ENCODE measurements at regions not wholly inside any gene's neighbourhood (a gene's known extent, or its start where the extent isn't known, plus 50 kb on each side); places are given as distances from the start of the nearest gene placed in this dataset.
"Not testable (repeated sequence)": the region's sequence is repeated elsewhere in the genome, so short reads cannot be mapped to it uniquely, and the experiment has no call there.

DNA sequence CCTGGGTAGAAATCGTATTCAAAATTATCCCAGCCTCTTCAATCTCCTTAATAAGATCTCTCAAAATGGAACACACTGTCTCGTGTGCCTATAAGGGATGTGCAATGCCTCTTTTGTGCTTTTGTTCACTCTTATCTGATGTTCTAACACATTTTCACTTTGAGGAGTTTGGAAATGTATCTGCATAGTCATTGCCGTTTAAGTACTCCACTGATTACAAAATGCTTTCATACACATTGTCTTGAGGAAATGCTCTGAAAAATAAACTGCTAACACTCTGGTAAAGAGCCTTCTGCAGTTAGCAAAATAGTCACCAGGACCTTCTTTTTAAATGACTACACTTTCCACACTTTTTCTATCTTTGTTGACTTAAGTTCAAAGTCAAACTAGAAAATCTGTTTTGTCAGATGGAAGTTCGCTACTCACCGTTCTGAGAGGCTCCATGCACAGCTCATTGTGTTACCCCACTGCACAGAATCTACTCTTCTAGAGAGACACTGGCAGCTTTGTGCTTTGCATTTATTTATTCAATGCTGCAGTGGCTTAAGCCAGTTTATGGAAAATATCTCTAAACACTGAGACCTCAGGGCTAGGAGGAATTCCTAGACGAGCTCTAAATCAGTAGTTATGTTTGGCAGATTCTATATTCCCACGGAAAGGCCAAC is 159.0 kb downstream of the CHIC2 start:
- peak overlapping the region; percentile 85 for H3K9ac ChIP-seq (ENCODE audit: low read length)
- no peaks in the 10 kb centered on the region for H3K36me3 ChIP-seq (ENCODE audit: control insufficient read depth, insufficient read depth, low read length, severe bottlenecking)
- peak; percentile 51 for DNase-seq (ENCODE audit: low read depth)
- peak overlapping the region; percentile 78 for H3K4me3 ChIP-seq (ENCODE audit: low read length)
- no peaks in the 10 kb centered on the region for H3K9me3 ChIP-seq (ENCODE audit: control insufficient read depth, low read length)
- no peaks in the 10 kb centered on the region for H3K27me3 ChIP-seq (replicated peaks; ENCODE audit: control insufficient read depth, insufficient read depth, low read length)
- H3K4me1 ChIP-seq (ENCODE audit: control insufficient read depth, insufficient read depth, low read length) = peaks cover 46% of the 10 kb centered on the region

DNA sequence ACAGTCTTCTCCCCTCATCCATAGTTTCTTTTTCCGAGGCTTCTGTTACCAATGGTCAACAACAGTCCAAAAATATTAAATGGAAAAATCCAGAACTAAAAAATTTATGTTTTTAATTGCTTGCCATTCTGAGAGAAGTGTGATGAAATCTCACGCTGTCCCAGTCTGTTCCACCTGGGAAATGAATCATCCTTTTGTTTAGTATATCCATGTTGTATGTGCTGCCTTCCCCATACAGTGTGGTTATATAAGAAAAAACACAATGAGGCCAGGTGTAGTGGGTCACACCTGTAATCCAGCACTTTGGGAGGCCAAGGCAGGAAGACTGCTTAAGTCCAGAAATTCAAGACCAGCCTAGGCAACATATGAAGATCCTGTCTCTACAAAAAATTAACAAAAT is 161.6 kb downstream of the CHIC2 start:
- H3K27me3 ChIP-seq (replicated peaks; ENCODE audit: control insufficient read depth, insufficient read depth, low read length) = no peaks in the 10 kb centered on the region
- no peaks in the 10 kb centered on the region for H3K36me3 ChIP-seq (ENCODE audit: control insufficient read depth, insufficient read depth, low read length, severe bottlenecking)
- no peak overlapping the region for H3K9ac ChIP-seq (ENCODE audit: low read length)
- DNase-seq (ENCODE audit: low read depth) = no peak
- H3K4me1 ChIP-seq (ENCODE audit: control insufficient read depth, insufficient read depth, low read length) = peaks cover 45% of the 10 kb centered on the region
- no peak overlapping the region for H3K4me3 ChIP-seq (ENCODE audit: low read length)
- H3K9me3 ChIP-seq (ENCODE audit: control insufficient read depth, low read length) = no peaks in the 10 kb centered on the region

GRCh38 chr4:53900271-53900649 is 164.1 kb downstream of the CHIC2 start:
- no peaks in the 10 kb centered on the region for H3K27me3 ChIP-seq (replicated peaks; ENCODE audit: control insufficient read depth, insufficient read depth, low read length)
- no peaks in the 10 kb centered on the region for H3K36me3 ChIP-seq (ENCODE audit: control insufficient read depth, insufficient read depth, low read length, severe bottlenecking)
- no peak for DNase-seq (ENCODE audit: low read depth)
- H3K4me3 ChIP-seq (ENCODE audit: low read length) = peak overlapping the region; percentile 60
- H3K4me1 ChIP-seq (ENCODE audit: control insufficient read depth, insufficient read depth, low read length) = peaks cover 23% of the 10 kb centered on the region
- H3K9ac ChIP-seq (ENCODE audit: low read length) = peak overlapping the region; percentile 58
- H3K9me3 ChIP-seq (ENCODE audit: control insufficient read depth, low read length) = no peaks in the 10 kb centered on the region

GRCh38 chr4:53899586-53900270 is 164.7 kb downstream of the CHIC2 start:
- H3K27me3 ChIP-seq (replicated peaks; ENCODE audit: control insufficient read depth, insufficient read depth, low read length) = no peaks in the 10 kb centered on the region

GRCh38 chr4:53895137-53895536 is 169.3 kb downstream of the CHIC2 start:
- Histone ChIP-seq H3K36me3 (ENCODE audit: control insufficient read depth, insufficient read depth, low read length, severe bottlenecking) (no peaks in the 10 kb centered on the region), H3K9me3 (ENCODE audit: control insufficient read depth, low read length) (no peaks in the 10 kb centered on the region), H3K4me3 (ENCODE audit: low read length) (no peak overlapping the region), H3K9ac (ENCODE audit: low read length) (no peak overlapping the region), H3K27me3 (replicated peaks; ENCODE audit: control insufficient read depth, insufficient read depth, low read length) (no peaks in the 10 kb centered on the region), H3K4me1 (ENCODE audit: control insufficient read depth, insufficient read depth, low read length) (peaks cover 13% of the 10 kb centered on the region)
- no peak for DNase-seq (ENCODE audit: low read depth)

More at GRCh38 chr4:53899586-53900270, 164.7 kb downstream of the CHIC2 start:
- H3K4me1 ChIP-seq (ENCODE audit: control insufficient read depth, insufficient read depth, low read length) = peaks cover 17% of the 10 kb centered on the region
- no peaks in the 10 kb centered on the region for H3K9me3 ChIP-seq (ENCODE audit: control insufficient read depth, low read length)
- H3K9ac ChIP-seq (ENCODE audit: low read length) = peak overlapping the region; percentile 58
- H3K4me3 ChIP-seq (ENCODE audit: low read length) = peak overlapping the region; percentile 60
- DNase-seq (ENCODE audit: low read depth) = peak; percentile 91
- H3K36me3 ChIP-seq (ENCODE audit: control insufficient read depth, insufficient read depth, low read length, severe bottlenecking) = no peaks in the 10 kb centered on the region

- Histone ChIP-seq H3K4me1 (ENCODE audit: control insufficient read depth, insufficient read depth, low read length) (peaks cover 19% of the 10 kb centered on the region), H3K4me3 (ENCODE audit: low read length) (no peak overlapping the region), H3K9me3 (ENCODE audit: control insufficient read depth, low read length) (no peaks in the 10 kb centered on the region), H3K9ac (ENCODE audit: low read length) (no peak overlapping the region), H3K27me3 (replicated peaks; ENCODE audit: control insufficient read depth, insufficient read depth, low read length) (no peaks in the 10 kb centered on the region), H3K36me3 (ENCODE audit: control insufficient read depth, insufficient read depth, low read length, severe bottlenecking) (no peaks in the 10 kb centered on the region)
- DNase-seq (ENCODE audit: low read depth) = no peak
Observed at GRCh38 chr4:53890461-53890860, 173.9 kb downstream of the CHIC2 start.

DNA sequence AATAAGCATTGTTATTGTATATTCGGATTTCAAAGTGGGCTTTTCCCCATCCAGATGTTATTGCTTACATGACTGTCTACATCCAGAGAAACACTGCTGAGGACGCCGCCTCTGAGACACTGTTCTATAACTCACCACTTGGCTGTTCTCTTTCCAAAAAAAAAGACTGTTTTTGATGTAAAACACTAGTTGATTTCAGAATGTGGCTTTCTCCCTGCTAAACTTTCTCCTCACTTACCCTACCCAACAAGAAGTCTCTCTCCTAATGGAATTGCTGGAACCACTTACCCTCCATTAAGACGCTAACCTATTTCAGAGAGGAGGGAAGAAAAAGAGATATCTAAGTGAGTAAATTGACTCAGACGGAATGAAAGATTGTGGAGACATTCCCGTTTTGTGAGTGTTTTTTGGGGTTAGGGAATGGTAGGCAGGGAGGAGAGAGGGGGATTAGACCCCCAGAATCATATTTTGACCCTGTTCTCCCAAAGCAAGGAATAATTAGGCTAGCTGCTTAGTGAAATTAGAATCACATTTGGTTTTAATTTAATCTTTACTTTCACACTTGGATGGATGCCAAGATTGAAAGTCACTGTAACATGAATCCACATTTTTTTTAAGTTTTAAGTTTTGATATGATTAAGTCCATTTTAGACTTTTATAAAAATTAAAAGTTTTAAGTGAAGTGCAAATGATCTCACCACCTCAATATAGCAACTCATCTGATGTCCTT is 174.9 kb downstream of the CHIC2 start:
- no peaks in the 10 kb centered on the region for H3K27me3 ChIP-seq (replicated peaks; ENCODE audit: control insufficient read depth, insufficient read depth, low read length)
- no peaks in the 10 kb centered on the region for H3K9me3 ChIP-seq (ENCODE audit: control insufficient read depth, low read length)
- H3K9ac ChIP-seq (ENCODE audit: low read length) = peak overlapping the region; percentile 62
- DNase-seq (ENCODE audit: low read depth) = peak; percentile 60
- H3K36me3 ChIP-seq (ENCODE audit: control insufficient read depth, insufficient read depth, low read length, severe bottlenecking) = no peaks in the 10 kb centered on the region
- H3K4me3 ChIP-seq (ENCODE audit: low read length) = peak overlapping the region; percentile 66
- peaks cover 19% of the 10 kb centered on the region for H3K4me1 ChIP-seq (ENCODE audit: control insufficient read depth, insufficient read depth, low read length)

DNA sequence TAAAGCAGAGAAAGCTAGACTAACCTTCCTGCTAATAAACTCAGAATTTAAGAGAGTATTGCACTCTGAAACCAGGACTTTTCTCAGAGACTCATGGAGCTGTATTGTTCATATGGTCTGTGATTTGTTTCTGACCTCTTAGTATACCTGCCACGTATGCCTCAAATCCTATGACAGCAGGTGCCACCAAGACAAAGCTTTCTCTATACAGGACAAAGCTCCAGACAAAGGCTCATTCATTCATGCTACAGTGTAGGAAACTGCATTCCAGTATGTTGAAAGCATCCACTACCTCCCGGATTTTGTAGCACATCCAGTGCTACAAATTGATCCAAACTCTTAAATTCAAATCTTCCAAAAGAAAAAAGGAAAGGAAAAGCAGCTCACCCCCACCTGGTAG is 178.3 kb downstream of the CHIC2 start:
- Histone ChIP-seq H3K4me3 (ENCODE audit: low read length) (no peak overlapping the region), H3K9me3 (ENCODE audit: control insufficient read depth, low read length) (no peaks in the 10 kb centered on the region), H3K27me3 (replicated peaks; ENCODE audit: control insufficient read depth, insufficient read depth, low read length) (no peaks in the 10 kb centered on the region), H3K36me3 (ENCODE audit: control insufficient read depth, insufficient read depth, low read length, severe bottlenecking) (no peaks in the 10 kb centered on the region), H3K4me1 (ENCODE audit: control insufficient read depth, insufficient read depth, low read length) (peaks cover 19% of the 10 kb centered on the region), H3K9ac (ENCODE audit: low read length) (no peak overlapping the region)
- DNase-seq (ENCODE audit: low read depth) = no peak

- no peak for DNase-seq (ENCODE audit: low read depth)
- H3K4me1 ChIP-seq (ENCODE audit: control insufficient read depth, insufficient read depth, low read length) = peaks cover 19% of the 10 kb centered on the region
Observed at GRCh38 chr4:53885668-53886067, 178.7 kb downstream of the CHIC2 start.

DNA sequence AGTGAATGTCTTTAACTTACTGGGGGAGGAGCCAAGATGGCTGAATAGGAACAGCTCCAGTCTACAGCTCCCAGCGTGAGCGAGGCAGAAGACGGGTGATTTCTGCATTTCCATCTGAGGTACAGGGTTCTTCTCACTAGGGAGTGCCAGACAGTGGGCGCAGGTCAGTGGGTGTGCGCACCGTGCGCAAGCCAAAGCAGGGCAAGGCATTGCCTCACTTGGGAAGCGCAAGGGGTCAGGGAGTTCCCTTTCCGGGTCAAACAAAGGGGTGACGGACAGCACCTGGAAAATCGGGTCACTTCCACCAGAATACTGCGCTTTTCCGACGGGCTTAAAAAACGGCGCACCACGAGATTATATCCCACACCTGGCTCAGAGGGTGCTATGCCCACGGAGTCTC is 187.3 kb downstream of the CHIC2 start:
- H3K4me1 ChIP-seq (ENCODE audit: control insufficient read depth, insufficient read depth, low read length); H3K4me3 ChIP-seq (ENCODE audit: low read length); H3K9me3 ChIP-seq (ENCODE audit: control insufficient read depth, low read length); H3K27me3 ChIP-seq (replicated peaks; ENCODE audit: control insufficient read depth, insufficient read depth, low read length); H3K36me3 ChIP-seq (ENCODE audit: control insufficient read depth, insufficient read depth, low read length, severe bottlenecking); DNase-seq (ENCODE audit: low read depth); H3K9ac ChIP-seq (ENCODE audit: low read length): not testable (repeated sequence)

More at GRCh38 chr4:53885668-53886067, 178.7 kb downstream of the CHIC2 start:
- Histone ChIP-seq H3K9me3 (ENCODE audit: control insufficient read depth, low read length) (no peaks in the 10 kb centered on the region), H3K27me3 (replicated peaks; ENCODE audit: control insufficient read depth, insufficient read depth, low read length) (no peaks in the 10 kb centered on the region), H3K9ac (ENCODE audit: low read length) (no peak overlapping the region), H3K36me3 (ENCODE audit: control insufficient read depth, insufficient read depth, low read length, severe bottlenecking) (no peaks in the 10 kb centered on the region), H3K4me3 (ENCODE audit: low read length) (no peak overlapping the region)

DNA sequence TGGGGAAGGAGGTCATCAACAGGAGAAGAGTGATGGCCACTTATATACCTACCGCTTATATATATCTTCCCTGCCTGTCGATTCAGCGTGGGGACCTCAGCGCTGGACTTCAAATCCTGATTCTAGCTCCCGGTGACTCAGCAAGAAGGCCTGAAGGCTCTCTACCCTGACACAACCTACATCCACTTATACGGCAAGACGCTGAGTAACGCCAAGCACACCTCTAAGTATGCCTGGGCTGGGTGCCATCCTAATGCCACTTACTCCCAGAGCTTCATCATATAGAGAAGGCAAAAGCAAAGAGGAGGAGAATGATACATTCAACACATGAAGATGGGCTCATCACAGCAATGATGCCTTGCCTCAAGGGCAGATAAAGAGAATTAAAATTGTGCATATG is 198.3 kb downstream of the CHIC2 start:
- no peaks in the 10 kb centered on the region for H3K36me3 ChIP-seq (ENCODE audit: control insufficient read depth, insufficient read depth, low read length, severe bottlenecking)
- H3K4me3 ChIP-seq (ENCODE audit: low read length) = no peak overlapping the region
- DNase-seq (ENCODE audit: low read depth) = no peak

More for the DNA sequence above, 198.3 kb downstream of the CHIC2 start:
- H3K9ac ChIP-seq (ENCODE audit: low read length) = no peak overlapping the region
- H3K27me3 ChIP-seq (replicated peaks; ENCODE audit: control insufficient read depth, insufficient read depth, low read length) = no peaks in the 10 kb centered on the region
- no peaks in the 10 kb centered on the region for H3K9me3 ChIP-seq (ENCODE audit: control insufficient read depth, low read length)
- peaks cover 25% of the 10 kb centered on the region for H3K4me1 ChIP-seq (ENCODE audit: control insufficient read depth, insufficient read depth, low read length)

Measured in adipocyte (in vitro differentiated cells).